Fibroblast of lung (primary cell): ENCODE measurements at regions not wholly inside any gene's neighbourhood (a gene's known extent, or its start where the extent isn't known, plus 50 kb on each side); places are given as distances from the start of the nearest gene placed in this dataset.

Experiments used
- CTCF ChIP-seq, 2 donors: IDR thresholded peaks in 1 of 2; conservative IDR thresholded peaks in 1 of 2; 1 replicate in 1 of 2; 2 replicates in 1 of 2; pipeline ENCODE4 v1.5.1; 2011 to 2012; ENCODE audit warnings: low read length in 2 of 2, control low read depth in 1 of 2, inconsistent platforms in 1 of 2, low read depth in 1 of 2, mild to moderate bottlenecking in 1 of 2
- EZH2 ChIP-seq: IDR thresholded peaks from 2 replicates; pipeline ENCODE4 v1.5.1; 2012; ENCODE audit warnings: low read length, control low read depth, mild to moderate bottlenecking; ENCODE audit errors: missing control alignments

- TF ChIP-seq CTCF (conservative IDR thresholded peaks at IDR 0.05 in 1 of 2, IDR thresholded peaks at IDR 0.05 in 1 of 2; ENCODE audit: low read depth in 1 of 2, low read length in 2 of 2) (no peak), EZH2 (no peak)
Measured at GRCh38 chr4:100083289-100083688, 107.0 kb downstream of the DDIT4L start.
